Adrenal gland (tissue), 9 donors: ENCODE measurements at regions not wholly inside any gene's neighbourhood (a gene's known extent, or its start where the extent isn't known, plus 50 kb on each side); places are given as distances from the start of the nearest gene placed in this dataset.
A peak's percentile ranks its signal among the peaks of the same experiment; 100 is the strongest.

Source experiments
- DNase-seq, 7 donors: peaks; one replicate each; pipeline ENCODE4 v3.0.0-alpha.2; 2019 to 2020
- H3K27ac ChIP-seq, 5 donors: fragments of 200-600 bp; sonication (generic) in 4 of 5; 1 replicate in 3 of 5; 2 replicates in 2 of 5; pipeline versions ENCODE4 v1.5.1 to v1.8.0; 2016 to 2020; ENCODE audit warnings: mild to moderate bottlenecking in 1 of 5
- H3K27me3 ChIP-seq: fragments of 200-600 bp; 2 replicates; pipeline ENCODE4 v1.8.0; 2021
- H3K36me3 ChIP-seq, 2 donors: fragments of 200-600 bp; replicated peaks in 1 of 2; 1 replicate in 1 of 2; 2 replicates in 1 of 2; pipeline versions ENCODE4 v1.5.1 to v1.8.0; 2018 to 2022
- H3K4me1 ChIP-seq, 2 donors: fragments of 200-600 bp; replicated peaks in 1 of 2; 1 replicate in 1 of 2; 2 replicates in 1 of 2; pipeline versions ENCODE4 v1.5.1 to v1.8.0; 2018 to 2021
- H3K4me3 ChIP-seq, 4 donors: fragments of 200-600 bp; sonication (generic) in 3 of 4; one replicate each; pipeline ENCODE4 v1.5.1; 2016 to 2018
- H3K9me3 ChIP-seq, 3 donors: fragments of 200-600 bp; sonication (generic) in 1 of 3; replicated peaks in 1 of 3; 1 replicate in 2 of 3; 2 replicates in 1 of 3; pipeline versions ENCODE4 v1.5.1 to v1.8.0; 2016 to 2021
- POLR2A ChIP-seq, 2 donors: fragments of 450-650 bp; IDR thresholded peaks; one replicate each; pipeline ENCODE4 v1.6.1; 2017; ENCODE audit warnings: antibody characterized with exemption in 2 of 2, mild to moderate bottlenecking in 2 of 2, moderate library complexity in 1 of 2
- WGBS, 4 donors: extraction: QIAGEN DNeasy Blood & Tissue Kit in 2 of 4; methylation state at CpG; one replicate each; pipeline versions ENCODE4 v1.1.5 to v1.1.7; 2013 to 2017; 5-methylcytosine and 5-hydroxymethylcytosine counted together
- intact Hi-C, 2 donors: fragments of 100-400 bp; cut with DNase I; formaldehyde crosslinking; loops; one replicate each; pipeline versions ENCODE4 v1.14.1 to v1.15.0; 2022 to 2023
- TF ChIP-seq, protein P1 (sequence below), 6 experiments: fragments of 450-650 bp in 4 of 6; fragments of 200-600 bp in 2 of 6; sonication (generic) in 1 of 6; IDR thresholded peaks; 1 replicate in 5 of 6; 2 replicates in 1 of 6; pipeline versions ENCODE4 v1.5.1 to v1.8.0; 2016 to 2021; ENCODE audit warnings: antibody characterized with exemption in 6 of 6, mild to moderate bottlenecking in 2 of 6, moderate library complexity in 1 of 6
- donor health status: healthy with polysubstance abuse.
- donor health status: Bipolar disorder and iron deficiency.
- donor health status: DM: yes; HTN: yes; CAD: no.
- donor health status: DM: no; HTN: no; CAD: no.
- donor health status: DM: no; HTN: no; CAD: no.

- no peak for DNase-seq
- no peak overlapping the region for H3K4me3 ChIP-seq
- no peaks in the 10 kb centered on the region for H3K4me1 ChIP-seq
- H3K27me3 ChIP-seq: peaks cover 6% of the 10 kb centered on the region
- no peak for TF ChIP-seq POLR2A (IDR thresholded peaks at IDR 0.05)
- TF ChIP-seq, protein P1, sequence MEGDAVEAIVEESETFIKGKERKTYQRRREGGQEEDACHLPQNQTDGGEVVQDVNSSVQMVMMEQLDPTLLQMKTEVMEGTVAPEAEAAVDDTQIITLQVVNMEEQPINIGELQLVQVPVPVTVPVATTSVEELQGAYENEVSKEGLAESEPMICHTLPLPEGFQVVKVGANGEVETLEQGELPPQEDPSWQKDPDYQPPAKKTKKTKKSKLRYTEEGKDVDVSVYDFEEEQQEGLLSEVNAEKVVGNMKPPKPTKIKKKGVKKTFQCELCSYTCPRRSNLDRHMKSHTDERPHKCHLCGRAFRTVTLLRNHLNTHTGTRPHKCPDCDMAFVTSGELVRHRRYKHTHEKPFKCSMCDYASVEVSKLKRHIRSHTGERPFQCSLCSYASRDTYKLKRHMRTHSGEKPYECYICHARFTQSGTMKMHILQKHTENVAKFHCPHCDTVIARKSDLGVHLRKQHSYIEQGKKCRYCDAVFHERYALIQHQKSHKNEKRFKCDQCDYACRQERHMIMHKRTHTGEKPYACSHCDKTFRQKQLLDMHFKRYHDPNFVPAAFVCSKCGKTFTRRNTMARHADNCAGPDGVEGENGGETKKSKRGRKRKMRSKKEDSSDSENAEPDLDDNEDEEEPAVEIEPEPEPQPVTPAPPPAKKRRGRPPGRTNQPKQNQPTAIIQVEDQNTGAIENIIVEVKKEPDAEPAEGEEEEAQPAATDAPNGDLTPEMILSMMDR (IDR thresholded peaks at IDR 0.05): no peak
- H3K27ac ChIP-seq: no peak overlapping the region
- no peaks in the 10 kb centered on the region for H3K36me3 ChIP-seq
- intact Hi-C loops: no loop called here
- H3K9me3 ChIP-seq: no peaks in the 10 kb centered on the region
- 76 to 95% (median 87%) methylated on average over 4 to 5 of the region's 5 CpGs for WGBS, 4 donors
Observed at GRCh38 chr2:239479471-239479870, 78.7 kb upstream of the HDAC4 start.

DNA sequence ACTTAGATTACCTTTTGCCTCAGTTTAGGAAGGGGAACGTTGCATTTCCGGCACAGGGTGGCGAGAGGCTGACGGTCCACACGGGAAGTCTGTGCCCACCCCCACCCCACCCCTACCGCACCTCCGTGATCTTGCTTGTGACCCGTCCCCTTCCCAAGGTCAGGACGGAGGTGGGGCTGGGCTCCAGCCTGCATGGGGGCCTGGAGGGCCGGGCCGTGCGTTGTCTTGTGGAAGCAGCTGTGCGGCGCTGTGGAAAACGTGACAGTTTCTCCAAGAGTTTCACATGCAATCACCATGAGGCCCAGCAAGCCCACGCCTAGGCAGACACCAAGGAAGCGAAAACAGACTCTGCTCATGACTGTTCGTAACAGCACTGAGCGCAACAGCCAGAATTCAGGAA is 76.8 kb upstream of the HDAC4 start:
- DNase-seq: no peak
- H3K27ac ChIP-seq: no peak overlapping the region
- H3K4me3 ChIP-seq: no peak overlapping the region
- 82 to 88% (median 85%) methylated on average over 12 to 19 of the region's 19 CpGs for WGBS, 4 donors
- no peaks in the 10 kb centered on the region for H3K27me3 ChIP-seq
- no peaks in the 10 kb centered on the region for H3K9me3 ChIP-seq
- no peaks in the 10 kb centered on the region for H3K4me1 ChIP-seq
- H3K36me3 ChIP-seq: no peaks in the 10 kb centered on the region
- intact Hi-C loops: no loop called here
- TF ChIP-seq, protein P1 (IDR thresholded peaks at IDR 0.05): no peak
- TF ChIP-seq POLR2A (IDR thresholded peaks at IDR 0.05): no peak

- H3K4me1 ChIP-seq: no peaks in the 10 kb centered on the region
- peak in 1 of 7 donors; percentile 9 for DNase-seq
- H3K9me3 ChIP-seq: no peaks in the 10 kb centered on the region
- TF ChIP-seq, protein P1 (IDR thresholded peaks at IDR 0.05): no peak
- no peak for TF ChIP-seq POLR2A (IDR thresholded peaks at IDR 0.05)
- no peaks in the 10 kb centered on the region for H3K27me3 ChIP-seq
- intact Hi-C loops: no loop called here
- H3K27ac ChIP-seq: no peak overlapping the region
- WGBS, 4 donors: 83 to 88% (median 87%) methylated on average over 23 to 25 of the region's 25 CpGs
- no peaks in the 10 kb centered on the region for H3K36me3 ChIP-seq
- no peak overlapping the region for H3K4me3 ChIP-seq
Observed at GRCh38 chr2:239476757-239477585, 76.2 kb upstream of the HDAC4 start.

DNA sequence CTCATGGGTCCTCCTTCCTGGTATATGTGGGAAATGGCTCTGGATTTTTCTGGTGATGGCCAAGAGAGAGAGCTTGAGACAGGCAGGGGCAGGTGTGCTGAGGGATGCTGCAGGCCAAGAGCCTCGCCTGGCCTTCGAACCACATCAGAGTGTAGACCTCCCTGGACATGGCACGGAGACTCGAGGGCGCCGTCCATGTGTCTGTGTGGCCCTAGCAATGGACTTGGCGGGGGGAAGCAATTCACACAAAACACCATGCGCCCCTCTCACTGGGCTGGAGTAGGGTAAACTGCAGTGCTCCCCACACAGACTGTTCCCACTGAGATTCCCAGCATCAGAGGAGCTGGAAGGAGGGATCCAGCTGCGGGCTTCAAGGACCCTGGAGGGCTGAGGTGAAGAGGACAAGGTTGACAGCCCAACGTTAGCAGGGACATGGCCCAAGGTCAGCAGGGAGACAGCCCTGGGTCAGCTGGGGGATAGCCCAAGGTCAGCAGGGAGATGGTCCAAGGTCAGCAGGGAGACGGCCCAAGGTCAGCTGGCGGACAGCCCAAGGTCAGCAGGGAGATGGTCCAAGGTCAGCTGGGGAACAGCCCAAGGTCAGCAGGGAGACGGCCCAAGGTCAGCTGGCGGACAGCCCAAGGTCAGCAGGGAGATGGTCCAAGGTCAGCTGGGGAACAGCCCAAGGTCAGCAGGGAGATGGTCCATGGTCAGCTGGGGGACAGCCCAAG is 75.4 kb upstream of the HDAC4 start:
- peak in 1 of 7 donors; percentile 15 for DNase-seq
- no peaks in the 10 kb centered on the region for H3K36me3 ChIP-seq
- WGBS, 4 donors: 68 to 81% (median 73%) methylated on average over 10 to 14 of the region's 14 CpGs
- no peak for TF ChIP-seq POLR2A (IDR thresholded peaks at IDR 0.05)
- TF ChIP-seq, protein P1 (IDR thresholded peaks at IDR 0.05): no peak
- intact Hi-C loops: no loop called here
- H3K9me3 ChIP-seq: no peaks in the 10 kb centered on the region
- no peak overlapping the region for H3K27ac ChIP-seq
- H3K4me3 ChIP-seq: no peak overlapping the region
- H3K4me1 ChIP-seq: no peaks in the 10 kb centered on the region
- H3K27me3 ChIP-seq: no peaks in the 10 kb centered on the region
